A673 (cell line): ENCODE measurements at regions not wholly inside any gene's neighbourhood (a gene's known extent, or its start where the extent isn't known, plus 50 kb on each side); places are given as distances from the start of the nearest gene placed in this dataset.

Source experiments
- BruUV-seq: library from RNA; stranded (reverse); fragments of 400-500 nt; replicated peaks from 2 replicates; lab custom pipeline; 2021; lab: Mats Ljungman, UMichigan
- CTCF ChIA-PET: fragments of 300-600 bp; sonication (Branson Sonifier 250); formaldehyde crosslinking; loops from one replicate; lab custom pipeline; 2022; ENCODE audit warnings: antibody characterized with exemption; lab: Charles Lee
- POLR2A ChIA-PET: fragments of 300-600 bp; sonication (Branson Sonifier 250); formaldehyde crosslinking; loops from one replicate; lab custom pipeline; 2022; ENCODE audit warnings: antibody characterized with exemption; ENCODE audit not compliant: low non-redundant PET; lab: Charles Lee
- DNase-seq: peaks from one replicate; pipeline ENCODE4 v3.0.0-alpha.2; 2015; ENCODE audit warnings: low spot score
- H3K27ac ChIP-seq: fragments of 200-600 bp; sonication (generic); 2 replicates; pipeline ENCODE4 v1.5.1; 2016; ENCODE audit warnings: mixed run types, low read depth, mild to moderate bottlenecking, mixed read lengths, antibody characterized with exemption, low read length; ENCODE audit not compliant: poor library complexity, severe bottlenecking
- H3K27me3 ChIP-seq: fragments of 200-600 bp; sonication (generic); replicated peaks from 2 replicates; pipeline ENCODE4 v1.6.1; 2017; ENCODE audit warnings: mixed run types, low read depth, mild to moderate bottlenecking, mixed read lengths, antibody characterized with exemption, low read length; ENCODE audit not compliant: insufficient read depth, poor library complexity
- H3K36me3 ChIP-seq: fragments of 200-600 bp; sonication (generic); 2 replicates; pipeline ENCODE4 v1.6.1; 2016; ENCODE audit warnings: mixed run types, mild to moderate bottlenecking, mixed read lengths, antibody characterized with exemption, low read length; ENCODE audit not compliant: insufficient read depth, poor library complexity, severe bottlenecking
- H3K4me1 ChIP-seq: fragments of 200-600 bp; sonication (generic); 2 replicates; pipeline ENCODE4 v1.6.1; 2017; ENCODE audit warnings: mixed run types, mild to moderate bottlenecking, mixed read lengths, antibody characterized with exemption, low read length; ENCODE audit not compliant: insufficient read depth, poor library complexity, severe bottlenecking
- H3K4me3 ChIP-seq: fragments of 200-600 bp; sonication (generic); 2 replicates; pipeline ENCODE4 v1.5.1; 2016; ENCODE audit warnings: low read depth, mixed run types, mild to moderate bottlenecking, mixed read lengths, low read length; ENCODE audit not compliant: poor library complexity, severe bottlenecking
- H3K9me3 ChIP-seq: fragments of 200-600 bp; sonication (generic); 2 replicates; pipeline ENCODE4 v1.6.1; 2016; ENCODE audit warnings: mixed run types, low read depth, mild to moderate bottlenecking, mixed read lengths, antibody characterized with exemption, low read length; ENCODE audit not compliant: poor library complexity, severe bottlenecking
- CTCF ChIP-seq: fragments of 300-800, 200-600 bp; sonication (generic); conservative IDR thresholded peaks from 2 replicates; pipeline ENCODE4 v1.5.1; 2017; ENCODE audit warnings: low read depth, mild to moderate bottlenecking, antibody characterized with exemption, low read length, moderate library complexity, mixed read lengths
- EZH2 ChIP-seq: fragments of 200-600 bp; sonication (generic); IDR thresholded peaks from 2 replicates; pipeline ENCODE4 v1.6.1; 2017; ENCODE audit warnings: borderline replicate concordance, low read depth, mild to moderate bottlenecking, mixed read lengths, antibody characterized with exemption, low read length; ENCODE audit not compliant: poor library complexity, severe bottlenecking
- intact Hi-C: fragments of 100-400 bp; cut with micrococcal nuclease; formaldehyde crosslinking; loops from one replicate; pipeline ENCODE4 v1.10.0; 2022; ENCODE audit not compliant: unreplicated experiment

GRCh38 chr6:14202947-14203346 lies 85.4 kb downstream of the CD83 start:
- Histone ChIP-seq H3K36me3 (no peaks in the 10 kb centered on the region), H3K4me1 (peaks cover 5% of the 10 kb centered on the region), H3K27me3 (no peaks in the 10 kb centered on the region), H3K9me3 (no peaks in the 10 kb centered on the region), H3K27ac (no peak overlapping the region), H3K4me3 (no peak overlapping the region)
- BruUV-seq = no TSS peak
- DNase-seq = no peak
- ChIA-PET POLR2A (no interaction called here), CTCF (no interaction called here)
- no peak for TF ChIP-seq CTCF
- TF ChIP-seq EZH2 = no peak
- intact Hi-C loops = no loop called here

- no TSS peak for BruUV-seq
- TF ChIP-seq EZH2 (no peak), CTCF (no peak)
- Histone ChIP-seq H3K36me3 (no peaks in the 10 kb centered on the region), H3K4me1 (peaks cover 30% of the 10 kb centered on the region), H3K9me3 (no peaks in the 10 kb centered on the region), H3K27me3 (no peaks in the 10 kb centered on the region), H3K4me3 (no peak overlapping the region), H3K27ac (no peak overlapping the region)
- intact Hi-C loops = no loop called here
- ChIA-PET CTCF (no interaction called here), POLR2A (no interaction called here)
- no peak for DNase-seq
These were observed 88.8 kb downstream of the CD83 start for GRCh38 chr6:14206391-14206790.

DNA sequence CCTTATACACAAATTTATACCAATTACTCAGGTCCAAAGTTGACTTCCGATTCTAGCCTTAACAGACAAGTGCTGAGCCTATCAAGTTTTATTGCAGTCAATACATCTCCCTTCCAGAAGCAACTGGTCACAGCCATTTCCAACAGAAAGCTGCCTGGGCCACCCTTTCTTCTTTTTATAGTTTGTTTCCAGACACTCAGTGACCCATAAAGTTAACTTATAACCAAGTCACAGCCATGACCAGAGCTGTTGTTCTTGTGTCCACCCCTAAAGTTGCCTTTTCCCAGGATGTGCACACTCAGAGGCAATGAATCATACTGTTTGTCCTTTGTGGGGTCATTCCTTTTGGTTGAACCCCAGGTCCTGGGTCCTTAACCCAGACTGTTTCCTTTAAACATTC lies 89.9 kb downstream of the CD83 start:
- DNase-seq = no peak
- BruUV-seq = no TSS peak
- ChIA-PET CTCF (no interaction called here), POLR2A (no interaction called here)
- Histone ChIP-seq H3K4me3 (no peak overlapping the region), H3K9me3 (no peaks in the 10 kb centered on the region), H3K36me3 (no peaks in the 10 kb centered on the region), H3K27me3 (no peaks in the 10 kb centered on the region), H3K27ac (no peak overlapping the region), H3K4me1 (peaks cover 41% of the 10 kb centered on the region)
- intact Hi-C loops = no loop called here
- no peak for TF ChIP-seq CTCF
